Kidney (tissue), 13 donors: ENCODE measurements at regions not wholly inside any gene's neighbourhood (a gene's known extent, or its start where the extent isn't known, plus 50 kb on each side); places are given as distances from the start of the nearest gene placed in this dataset.

ENCODE experiments used
- DNase-seq, 5 donors: peaks; one replicate each; pipeline ENCODE4 v3.0.0-alpha.2; 2013 to 2020
- FAIRE-seq: peaks from 2 replicates; lab custom pipeline; 2012; peaks lifted over from hg19 to GRCh38; lab: Jason Lieb, UNC
- H3K27ac ChIP-seq, 2 donors: one replicate each; pipeline ENCODE4 v1.7.0; 2013; ENCODE audit warnings: low read depth in 2 of 2, low read length in 2 of 2, inconsistent platforms in 1 of 2
- H3K27me3 ChIP-seq: one replicate; pipeline ENCODE4 v1.7.1; 2013; ENCODE audit warnings: low read length, inconsistent platforms; ENCODE audit not compliant: control insufficient read depth, insufficient read depth
- H3K36me3 ChIP-seq, 3 donors: one replicate each; pipeline versions ENCODE4 v1.7.0 to v1.7.1; 2013; ENCODE audit warnings: low read length in 3 of 3, control low read depth in 1 of 3, inconsistent platforms in 1 of 3; ENCODE audit not compliant: insufficient read depth in 3 of 3, control insufficient read depth in 2 of 3
- H3K4me1 ChIP-seq, 3 donors: one replicate each; pipeline versions ENCODE4 v1.7.0 to v1.7.1; 2013; ENCODE audit warnings: low read length in 3 of 3, inconsistent platforms in 1 of 3, low read depth in 1 of 3; ENCODE audit not compliant: control insufficient read depth in 2 of 3, insufficient read depth in 2 of 3
- H3K4me3 ChIP-seq, 3 donors: one replicate each; pipeline versions ENCODE4 v1.7.0 to v1.8.1; 2013; ENCODE audit warnings: low read length in 3 of 3, control low read depth in 1 of 3, inconsistent platforms in 1 of 3
- H3K9ac ChIP-seq, 3 donors: one replicate each; pipeline versions ENCODE4 v1.7.0 to v1.7.1; 2013; ENCODE audit warnings: low read length in 3 of 3, control low read depth in 1 of 3, inconsistent platforms in 1 of 3
- H3K9me3 ChIP-seq, 3 donors: one replicate each; pipeline versions ENCODE4 v1.7.0 to v1.7.1; 2013; ENCODE audit warnings: low read length in 3 of 3, control low read depth in 1 of 3, inconsistent platforms in 1 of 3; ENCODE audit not compliant: control insufficient read depth in 2 of 3, insufficient read depth in 1 of 3
- intact Hi-C: fragments of 100-400 bp; cut with DNase I; formaldehyde crosslinking; loops from one replicate; pipeline ENCODE4 v1.11.1; 2022
- TF ChIP-seq, protein P1 (sequence below): IDR thresholded peaks from 3 replicates; pipeline ENCODE4 v1.5.1; 2012; ENCODE audit warnings: mild to moderate bottlenecking, moderate library complexity, borderline replicate concordance; ENCODE audit not compliant: insufficient read depth; ENCODE audit errors: extremely low read depth
- donor health status: control.
- donor health status: control.
- donor health status: control.
- donor health status: control.
- donor health status: control.
- donor health status: DM: yes; HTN: yes; CAD: no.
- donor health status: Normal renal cell carcinoma (clear cell type).

DNA sequence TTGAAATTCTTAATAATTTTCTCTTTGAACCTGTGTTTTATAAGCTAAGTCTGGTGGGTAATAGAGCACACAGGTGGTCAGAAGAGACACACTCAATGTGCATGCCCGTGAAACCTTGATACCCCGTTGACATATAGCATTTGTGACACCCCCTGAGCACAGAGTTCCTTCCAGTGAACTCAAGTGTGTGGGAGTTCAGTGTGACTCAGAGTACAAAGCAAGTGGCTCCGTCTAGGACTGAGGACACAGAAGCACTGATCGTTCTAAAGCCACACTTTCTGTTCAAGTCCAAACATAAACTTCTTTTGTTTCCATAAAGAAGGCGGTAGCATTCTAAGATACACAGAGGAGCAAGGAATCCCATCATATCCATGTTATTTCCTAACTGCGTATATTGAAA is 523.6 kb downstream of the PID1 start:
- no peaks in the 10 kb centered on the region for H3K36me3 ChIP-seq
- FAIRE-seq (no peak), DNase-seq (peak in 3 of 5 donors; percentile 19 to 35 (median 29))
- no peak overlapping the region for H3K4me3 ChIP-seq
- TF ChIP-seq, protein P1, sequence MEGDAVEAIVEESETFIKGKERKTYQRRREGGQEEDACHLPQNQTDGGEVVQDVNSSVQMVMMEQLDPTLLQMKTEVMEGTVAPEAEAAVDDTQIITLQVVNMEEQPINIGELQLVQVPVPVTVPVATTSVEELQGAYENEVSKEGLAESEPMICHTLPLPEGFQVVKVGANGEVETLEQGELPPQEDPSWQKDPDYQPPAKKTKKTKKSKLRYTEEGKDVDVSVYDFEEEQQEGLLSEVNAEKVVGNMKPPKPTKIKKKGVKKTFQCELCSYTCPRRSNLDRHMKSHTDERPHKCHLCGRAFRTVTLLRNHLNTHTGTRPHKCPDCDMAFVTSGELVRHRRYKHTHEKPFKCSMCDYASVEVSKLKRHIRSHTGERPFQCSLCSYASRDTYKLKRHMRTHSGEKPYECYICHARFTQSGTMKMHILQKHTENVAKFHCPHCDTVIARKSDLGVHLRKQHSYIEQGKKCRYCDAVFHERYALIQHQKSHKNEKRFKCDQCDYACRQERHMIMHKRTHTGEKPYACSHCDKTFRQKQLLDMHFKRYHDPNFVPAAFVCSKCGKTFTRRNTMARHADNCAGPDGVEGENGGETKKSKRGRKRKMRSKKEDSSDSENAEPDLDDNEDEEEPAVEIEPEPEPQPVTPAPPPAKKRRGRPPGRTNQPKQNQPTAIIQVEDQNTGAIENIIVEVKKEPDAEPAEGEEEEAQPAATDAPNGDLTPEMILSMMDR: no peak
- H3K9me3 ChIP-seq: no peaks in the 10 kb centered on the region
- intact Hi-C loops: no loop called here
- no peak overlapping the region for H3K27ac ChIP-seq
- H3K27me3 ChIP-seq: no peaks in the 10 kb centered on the region
- no peaks in the 10 kb centered on the region for H3K4me1 ChIP-seq
- H3K9ac ChIP-seq: no peak overlapping the region

DNA sequence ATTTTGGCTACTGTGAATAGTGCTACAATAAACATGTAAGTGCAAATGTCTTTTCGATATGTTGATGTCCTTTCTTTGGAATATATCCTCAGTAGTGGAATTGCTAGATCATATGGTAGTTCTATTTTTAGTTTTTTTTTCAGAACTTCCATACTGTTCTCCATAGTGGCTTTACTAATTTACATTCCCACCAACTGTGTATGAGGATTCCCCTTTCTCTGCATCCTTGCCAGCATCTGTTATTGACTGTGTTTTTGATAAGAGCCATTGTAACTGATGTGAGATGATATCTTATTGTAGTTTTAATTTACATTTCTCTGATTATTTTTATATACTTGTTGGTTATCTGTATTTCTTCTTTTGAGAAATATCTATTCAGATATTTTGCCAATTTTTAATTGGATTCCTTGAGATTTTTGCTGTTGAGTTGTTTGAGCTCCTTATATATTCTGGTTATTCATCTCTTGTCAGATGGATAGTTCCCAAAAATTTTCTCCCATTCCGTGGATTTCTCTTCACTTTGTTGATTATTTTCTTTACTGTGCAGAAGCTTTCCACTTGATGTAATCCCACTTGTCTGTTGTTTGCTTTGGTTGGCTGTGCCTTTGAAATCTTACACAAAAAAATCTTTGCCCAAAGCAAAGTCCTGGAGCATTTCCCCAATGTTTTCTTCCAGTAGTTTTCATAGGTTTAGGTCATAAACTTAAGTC is 532.3 kb downstream of the PID1 start:
- no peak overlapping the region for H3K4me3 ChIP-seq
- intact Hi-C loops: no loop called here
- H3K36me3 ChIP-seq: no peaks in the 10 kb centered on the region
- FAIRE-seq (no peak), DNase-seq (no peak)
- no peaks in the 10 kb centered on the region for H3K27me3 ChIP-seq
- H3K4me1 ChIP-seq: no peaks in the 10 kb centered on the region
- H3K27ac ChIP-seq: no peak overlapping the region
- no peaks in the 10 kb centered on the region for H3K9me3 ChIP-seq
- TF ChIP-seq, protein P1: no peak
- H3K9ac ChIP-seq: no peak overlapping the region

DNA sequence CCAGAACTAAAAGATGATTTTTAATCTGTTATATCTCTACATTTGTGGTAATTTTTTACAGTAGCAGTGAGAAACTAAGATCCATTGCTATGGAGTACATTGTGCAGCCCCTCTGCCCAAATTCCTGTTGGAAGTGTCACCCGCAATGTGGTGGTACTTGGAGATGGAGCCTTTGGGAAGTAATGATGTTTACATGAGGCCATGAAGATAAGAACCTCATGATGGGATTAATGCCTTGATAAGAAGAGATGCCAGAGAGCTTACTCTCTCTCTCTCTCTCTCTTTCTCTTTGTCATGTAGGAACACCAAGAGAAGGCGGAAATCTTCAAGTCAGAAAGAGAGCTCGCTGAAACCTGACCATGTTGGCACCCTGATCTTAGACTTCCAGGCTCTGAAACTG is 535.4 kb downstream of the PID1 start:
- H3K27ac ChIP-seq: no peak overlapping the region
- H3K4me1 ChIP-seq: no peaks in the 10 kb centered on the region
- H3K9ac ChIP-seq: no peak overlapping the region
- H3K27me3 ChIP-seq: no peaks in the 10 kb centered on the region
- TF ChIP-seq, protein P1: no peak
- DNase-seq (no peak), FAIRE-seq (no peak)
- intact Hi-C loops: no loop called here
- H3K9me3 ChIP-seq: no peaks in the 10 kb centered on the region
- no peak overlapping the region for H3K4me3 ChIP-seq
- H3K36me3 ChIP-seq: no peaks in the 10 kb centered on the region

GRCh38 chr2:228731517-228731916 is 539.6 kb downstream of the PID1 start:
- intact Hi-C loops: no loop called here
- Histone ChIP-seq H3K36me3 (no peaks in the 10 kb centered on the region), H3K4me1 (no peaks in the 10 kb centered on the region), H3K9ac (no peak overlapping the region), H3K9me3 (no peaks in the 10 kb centered on the region), H3K27ac (no peak overlapping the region), H3K4me3 (no peak overlapping the region), H3K27me3 (no peaks in the 10 kb centered on the region)
- FAIRE-seq (no peak), DNase-seq (no peak)
- TF ChIP-seq, protein P1: no peak
